ENCODE measurements at regions not wholly inside any gene's neighbourhood (a gene's known extent, or its start where the extent isn't known, plus 50 kb on each side); places are given as distances from the start of the nearest gene placed in this dataset.

GRCh38 chr18:28476302-28476701 lies 299.4 kb upstream of the CDH2 start:
- TF ChIP-seq, protein P1, sequence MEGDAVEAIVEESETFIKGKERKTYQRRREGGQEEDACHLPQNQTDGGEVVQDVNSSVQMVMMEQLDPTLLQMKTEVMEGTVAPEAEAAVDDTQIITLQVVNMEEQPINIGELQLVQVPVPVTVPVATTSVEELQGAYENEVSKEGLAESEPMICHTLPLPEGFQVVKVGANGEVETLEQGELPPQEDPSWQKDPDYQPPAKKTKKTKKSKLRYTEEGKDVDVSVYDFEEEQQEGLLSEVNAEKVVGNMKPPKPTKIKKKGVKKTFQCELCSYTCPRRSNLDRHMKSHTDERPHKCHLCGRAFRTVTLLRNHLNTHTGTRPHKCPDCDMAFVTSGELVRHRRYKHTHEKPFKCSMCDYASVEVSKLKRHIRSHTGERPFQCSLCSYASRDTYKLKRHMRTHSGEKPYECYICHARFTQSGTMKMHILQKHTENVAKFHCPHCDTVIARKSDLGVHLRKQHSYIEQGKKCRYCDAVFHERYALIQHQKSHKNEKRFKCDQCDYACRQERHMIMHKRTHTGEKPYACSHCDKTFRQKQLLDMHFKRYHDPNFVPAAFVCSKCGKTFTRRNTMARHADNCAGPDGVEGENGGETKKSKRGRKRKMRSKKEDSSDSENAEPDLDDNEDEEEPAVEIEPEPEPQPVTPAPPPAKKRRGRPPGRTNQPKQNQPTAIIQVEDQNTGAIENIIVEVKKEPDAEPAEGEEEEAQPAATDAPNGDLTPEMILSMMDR (IDR thresholded peaks at IDR 0.05) = no peak
- TF ChIP-seq POLR2A (IDR thresholded peaks at IDR 0.05) = no peak
